Pulmonary artery endothelial cell (primary cell): ENCODE measurements at regions not wholly inside any gene's neighbourhood (a gene's known extent, or its start where the extent isn't known, plus 50 kb on each side); places are given as distances from the start of the nearest gene placed in this dataset.

Experiments
- DNase-seq: peaks from one replicate; pipeline ENCODE4 v3.0.0-alpha.2; 2011; ENCODE audit warnings: low read depth, low spot score

GRCh38 chr13:79834876-79835275 lies 353.9 kb downstream of the NDFIP2 start:
- no peak for DNase-seq

GRCh38 chr13:79833991-79834390 lies 353.0 kb downstream of the NDFIP2 start:
- no peak for DNase-seq

- DNase-seq: no peak
Observed at GRCh38 chr13:79831556-79831955, 350.6 kb downstream of the NDFIP2 start.

GRCh38 chr13:79830945-79831344 lies 350.0 kb downstream of the NDFIP2 start:
- DNase-seq: no peak

- DNase-seq: no peak
Observed at GRCh38 chr13:79830426-79830825, 349.5 kb downstream of the NDFIP2 start.

GRCh38 chr13:79829880-79830279 lies 348.9 kb downstream of the NDFIP2 start:
- DNase-seq: no peak

- DNase-seq: no peak
Observed at GRCh38 chr13:79825959-79826358, 345.0 kb downstream of the NDFIP2 start.

GRCh38 chr13:79815041-79815440 lies 334.1 kb downstream of the NDFIP2 start:
- no peak for DNase-seq

GRCh38 chr13:79812070-79812850 lies 331.3 kb downstream of the NDFIP2 start:
- no peak for DNase-seq

- DNase-seq: no peak
Observed at GRCh38 chr13:79811170-79811569, 330.2 kb downstream of the NDFIP2 start.

GRCh38 chr13:79810669-79811068 lies 329.7 kb downstream of the NDFIP2 start:
- peak; percentile 43 for DNase-seq

GRCh38 chr13:79810018-79810417 lies 329.1 kb downstream of the NDFIP2 start:
- no peak for DNase-seq

- DNase-seq: no peak
Observed at GRCh38 chr13:79808475-79808874, 327.5 kb downstream of the NDFIP2 start.

GRCh38 chr13:79807554-79807953 lies 326.6 kb downstream of the NDFIP2 start:
- DNase-seq: no peak

GRCh38 chr13:79806821-79807220 lies 325.9 kb downstream of the NDFIP2 start:
- DNase-seq: no peak

- DNase-seq: no peak
Observed at GRCh38 chr13:79805317-79805716, 324.4 kb downstream of the NDFIP2 start.

GRCh38 chr13:79803989-79804388 lies 323.0 kb downstream of the NDFIP2 start:
- no peak for DNase-seq

- no peak for DNase-seq
Observed at GRCh38 chr13:79803296-79803695, 322.3 kb downstream of the NDFIP2 start.

GRCh38 chr13:79802389-79803085 lies 321.6 kb downstream of the NDFIP2 start:
- DNase-seq: no peak

- DNase-seq: no peak
Observed at GRCh38 chr13:79799059-79799867, 318.3 kb downstream of the NDFIP2 start.

- DNase-seq: no peak
Observed at GRCh38 chr13:79796136-79796535, 315.2 kb downstream of the NDFIP2 start.

GRCh38 chr13:79794931-79795330 lies 314.0 kb downstream of the NDFIP2 start:
- no peak for DNase-seq
